ENCODE measurements at regions not wholly inside any gene's neighbourhood (a gene's known extent, or its start where the extent isn't known, plus 50 kb on each side); places are given as distances from the start of the nearest gene placed in this dataset.
A peak's percentile ranks its signal among the peaks of the same experiment; 100 is the strongest.

- DNase-seq (ENCODE audit: low read depth), result no peak
- H3K4me3 ChIP-seq (ENCODE audit: control insufficient read depth, low read depth, low read length), result no peak overlapping the region
- TF ChIP-seq CTCF (conservative IDR thresholded peaks at IDR 0.05; ENCODE audit: control insufficient read depth, insufficient read depth, low read depth, low read length), result no peak
These were observed 635.1 kb upstream of the KLF12 start for GRCh38 chr13:74769333-74769732.

GRCh38 chr13:74768521-74769085 is 634.4 kb upstream of the KLF12 start:
- no peak for DNase-seq (ENCODE audit: low read depth)
- no peak for TF ChIP-seq CTCF (conservative IDR thresholded peaks at IDR 0.05; ENCODE audit: control insufficient read depth, insufficient read depth, low read depth, low read length)
- H3K4me3 ChIP-seq (ENCODE audit: control insufficient read depth, low read depth, low read length), result no peak overlapping the region

- DNase-seq (ENCODE audit: low read depth), result peak; percentile 85
- TF ChIP-seq CTCF (conservative IDR thresholded peaks at IDR 0.05; ENCODE audit: control insufficient read depth, insufficient read depth, low read depth, low read length), result no peak
- H3K4me3 ChIP-seq (ENCODE audit: control insufficient read depth, low read depth, low read length), result no peak overlapping the region
These were observed 632.8 kb upstream of the KLF12 start for GRCh38 chr13:74767050-74767449.

GRCh38 chr13:74765955-74766354 is 631.8 kb upstream of the KLF12 start:
- TF ChIP-seq CTCF (conservative IDR thresholded peaks at IDR 0.05; ENCODE audit: control insufficient read depth, insufficient read depth, low read depth, low read length), result no peak
- DNase-seq (ENCODE audit: low read depth), result no peak
- H3K4me3 ChIP-seq (ENCODE audit: control insufficient read depth, low read depth, low read length), result no peak overlapping the region

GRCh38 chr13:74761801-74762757 is 627.9 kb upstream of the KLF12 start:
- peak; percentile 53 for DNase-seq (ENCODE audit: low read depth)
- TF ChIP-seq CTCF (conservative IDR thresholded peaks at IDR 0.05; ENCODE audit: control insufficient read depth, insufficient read depth, low read depth, low read length), result no peak
- H3K4me3 ChIP-seq (ENCODE audit: control insufficient read depth, low read depth, low read length), result no peak overlapping the region

GRCh38 chr13:74758188-74758587 is 624.0 kb upstream of the KLF12 start:
- no peak for TF ChIP-seq CTCF (conservative IDR thresholded peaks at IDR 0.05; ENCODE audit: control insufficient read depth, insufficient read depth, low read depth, low read length)
- DNase-seq (ENCODE audit: low read depth), result no peak
- H3K4me3 ChIP-seq (ENCODE audit: control insufficient read depth, low read depth, low read length), result no peak overlapping the region
